HG02885 (cell line): ENCODE measurements at regions not wholly inside any gene's neighbourhood (a gene's known extent, or its start where the extent isn't known, plus 50 kb on each side); places are given as distances from the start of the nearest gene placed in this dataset.

ENCODE experiments used
- ATAC-seq: cut with Tn5 transposase; IDR thresholded peaks from one replicate; pipeline ENCODE4 v1.9.1; 2021; ENCODE audit warnings: mild to moderate bottlenecking; ENCODE audit not compliant: unreplicated experiment, poor library complexity

- no peak for ATAC-seq
Observed at GRCh38 chr10:85170026-85170425, 841.6 kb downstream of the CCSER2 start.

GRCh38 chr10:85175635-85176034 lies 847.2 kb downstream of the CCSER2 start:
- ATAC-seq = no peak

GRCh38 chr10:85177767-85178166 lies 849.4 kb downstream of the CCSER2 start:
- ATAC-seq = no peak

- no peak for ATAC-seq
Observed at GRCh38 chr10:85187047-85187446, 858.7 kb downstream of the CCSER2 start.

GRCh38 chr10:85188770-85189484 lies 860.5 kb downstream of the CCSER2 start:
- no peak for ATAC-seq

GRCh38 chr10:85193796-85194195 lies 865.4 kb downstream of the CCSER2 start:
- ATAC-seq = no peak

- no peak for ATAC-seq
Observed at GRCh38 chr10:85194706-85195105, 866.3 kb downstream of the CCSER2 start.

- no peak for ATAC-seq
Observed at GRCh38 chr10:85195596-85195995, 867.2 kb downstream of the CCSER2 start.

GRCh38 chr10:85204814-85205213 lies 876.4 kb downstream of the CCSER2 start:
- ATAC-seq = no peak

GRCh38 chr10:85212526-85212925 lies 884.1 kb downstream of the CCSER2 start:
- no peak for ATAC-seq

- ATAC-seq = no peak
Observed at GRCh38 chr10:85213493-85213892, 885.1 kb downstream of the CCSER2 start.

- no peak for ATAC-seq
Observed at GRCh38 chr10:85222300-85222699, 893.9 kb downstream of the CCSER2 start.

GRCh38 chr10:85224366-85224940 lies 896.1 kb downstream of the CCSER2 start:
- ATAC-seq = no peak

- no peak for ATAC-seq
Observed at GRCh38 chr10:85225311-85225710, 896.9 kb downstream of the CCSER2 start.

- ATAC-seq = no peak
Observed at GRCh38 chr10:85226596-85226995, 898.2 kb downstream of the CCSER2 start.

- ATAC-seq = no peak
Observed at GRCh38 chr10:85228726-85229125, 900.3 kb downstream of the CCSER2 start.

GRCh38 chr10:85231534-85232270 lies 903.3 kb downstream of the CCSER2 start:
- no peak for ATAC-seq

GRCh38 chr10:85235258-85235657 lies 906.9 kb downstream of the CCSER2 start:
- ATAC-seq = no peak

GRCh38 chr10:85238676-85239075 lies 910.3 kb downstream of the CCSER2 start:
- no peak for ATAC-seq

GRCh38 chr10:85250304-85250703 lies 921.9 kb downstream of the CCSER2 start:
- ATAC-seq = no peak

- ATAC-seq = no peak
Observed at GRCh38 chr10:85256481-85256880, 928.1 kb downstream of the CCSER2 start.
